CD4-positive, alpha-beta T cell treated with Interleukin-4 for 1 hour (primary cell): ENCODE measurements at regions not wholly inside any gene's neighbourhood (a gene's known extent, or its start where the extent isn't known, plus 50 kb on each side); places are given as distances from the start of the nearest gene placed in this dataset.

Source experiments
- DNase-seq, 2 donors: peaks; one replicate each; pipeline ENCODE4 v3.0.0-alpha.2; 2020 to 2022

DNA sequence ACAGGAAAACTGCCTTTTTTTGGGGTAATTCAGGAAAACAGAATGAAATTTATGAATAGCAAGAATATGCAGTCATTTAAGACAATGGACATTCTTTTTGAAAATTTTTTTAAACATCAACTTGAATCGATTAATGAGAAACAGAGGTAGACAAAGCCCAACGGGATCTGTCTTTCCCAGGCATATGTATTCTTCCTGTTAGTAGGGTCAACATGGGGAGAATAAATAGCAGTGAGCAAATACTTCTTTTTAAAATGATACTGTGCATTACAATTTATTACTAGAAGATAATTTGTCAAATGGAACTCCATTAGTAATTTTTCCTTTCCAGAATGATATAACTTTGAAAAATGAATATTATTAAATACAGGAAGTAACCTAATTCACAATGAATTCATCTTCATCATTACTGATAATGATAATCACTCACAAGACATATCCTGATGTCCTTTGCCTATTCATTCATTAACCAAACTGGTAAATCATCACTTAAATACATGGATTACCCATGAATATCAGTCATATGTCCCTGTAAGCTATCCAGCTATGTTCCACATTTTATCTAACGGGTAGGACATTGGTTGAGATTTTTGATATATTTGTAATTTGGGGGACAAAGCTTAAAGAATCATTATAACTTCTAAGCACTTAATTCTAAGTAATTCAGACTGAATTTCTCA, 209.2 kb upstream of the CDIN1 start:
- DNase-seq = no peak

DNA sequence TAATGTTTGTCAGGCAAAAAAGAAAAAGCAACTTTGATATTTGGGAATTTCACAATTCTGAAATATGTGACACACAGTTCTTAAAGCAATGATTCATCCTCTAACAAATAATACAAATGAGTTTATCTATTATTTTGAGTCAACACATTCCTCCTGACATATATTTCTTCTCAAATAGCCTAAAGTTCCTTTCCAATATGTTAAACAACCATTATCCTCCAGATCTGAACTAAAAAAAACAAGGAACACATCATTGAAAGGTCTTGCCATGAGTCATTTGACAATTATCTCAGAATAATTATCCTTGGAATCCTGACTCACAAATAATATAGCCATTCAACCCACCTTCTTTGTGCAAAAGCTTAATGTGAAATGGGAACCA, 208.7 kb upstream of the CDIN1 start:
- DNase-seq = no peak

DNA sequence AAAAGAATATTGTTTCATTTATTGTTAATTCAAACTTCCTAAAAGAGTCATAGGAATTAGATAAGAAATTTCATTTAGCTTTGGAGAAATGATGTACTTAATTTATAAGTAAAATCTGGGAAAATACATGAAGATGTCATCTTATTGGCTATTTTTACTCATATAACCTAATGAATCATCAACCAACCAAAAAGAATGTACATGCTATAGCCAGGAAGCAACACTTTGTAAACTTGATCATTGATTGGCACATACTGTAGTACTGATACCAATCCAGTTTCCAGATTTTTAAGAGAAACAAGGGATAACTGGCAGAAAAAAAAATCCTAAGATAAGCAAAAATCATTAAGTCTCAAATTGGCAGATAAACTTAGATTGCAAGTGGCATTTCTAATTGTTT, 207.9 kb upstream of the CDIN1 start:
- no peak for DNase-seq

DNA sequence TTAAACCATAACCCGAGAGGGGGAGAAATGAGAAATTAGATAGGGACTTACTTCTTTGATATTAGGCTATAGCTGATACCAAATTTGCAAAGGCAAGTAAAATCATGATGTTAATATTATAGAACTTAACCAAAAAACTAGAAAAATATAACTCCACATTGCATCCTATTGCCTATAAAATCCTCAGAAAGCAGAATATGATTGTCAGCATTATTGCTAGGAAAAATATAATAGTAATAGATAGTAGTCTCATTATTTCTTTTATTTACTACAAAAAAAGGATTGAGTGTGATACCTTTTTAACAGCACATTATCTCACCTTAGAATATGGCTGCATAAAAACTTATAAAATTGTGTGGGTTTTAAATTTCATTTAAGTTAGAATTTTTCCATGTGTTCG, 206.5 kb upstream of the CDIN1 start:
- no peak for DNase-seq

DNA sequence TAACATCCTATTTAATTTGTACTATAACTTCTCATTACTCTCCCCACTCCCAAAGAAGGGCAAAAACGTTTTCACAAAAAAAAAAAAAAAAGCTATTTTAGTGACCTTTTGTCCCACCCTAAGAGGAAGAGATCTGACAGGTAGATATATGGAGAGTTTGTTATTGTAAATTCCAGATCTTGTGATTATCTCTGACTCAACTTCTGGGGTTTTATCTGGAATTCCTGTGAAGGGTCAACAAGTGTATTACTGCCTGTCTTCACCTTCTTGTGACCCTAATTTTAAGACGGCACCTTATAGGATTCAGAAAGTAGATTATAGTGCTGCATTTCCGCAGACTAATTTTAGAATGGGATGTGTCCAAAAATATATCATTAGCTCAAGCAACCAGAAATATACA, 205.9 kb upstream of the CDIN1 start:
- DNase-seq = no peak

DNA sequence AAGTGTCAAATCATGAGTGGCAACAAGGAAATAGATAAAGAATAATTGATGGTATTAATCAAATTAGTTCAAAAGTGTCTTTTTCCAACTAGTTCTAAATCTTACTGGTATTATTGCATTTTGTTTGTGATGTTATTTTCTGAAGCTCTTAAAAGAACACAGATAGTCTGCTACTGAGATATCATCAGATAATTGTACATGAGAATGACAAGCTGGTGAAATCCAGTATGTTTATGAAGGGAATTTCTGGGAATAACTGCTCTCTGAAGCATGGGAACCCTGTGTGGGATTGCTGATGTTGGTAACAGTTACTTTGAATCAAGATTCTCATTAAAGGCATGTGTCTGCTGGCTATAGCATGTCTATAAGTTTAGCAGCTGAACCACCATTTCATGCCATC, 190.3 kb upstream of the CDIN1 start:
- no peak for DNase-seq

DNA sequence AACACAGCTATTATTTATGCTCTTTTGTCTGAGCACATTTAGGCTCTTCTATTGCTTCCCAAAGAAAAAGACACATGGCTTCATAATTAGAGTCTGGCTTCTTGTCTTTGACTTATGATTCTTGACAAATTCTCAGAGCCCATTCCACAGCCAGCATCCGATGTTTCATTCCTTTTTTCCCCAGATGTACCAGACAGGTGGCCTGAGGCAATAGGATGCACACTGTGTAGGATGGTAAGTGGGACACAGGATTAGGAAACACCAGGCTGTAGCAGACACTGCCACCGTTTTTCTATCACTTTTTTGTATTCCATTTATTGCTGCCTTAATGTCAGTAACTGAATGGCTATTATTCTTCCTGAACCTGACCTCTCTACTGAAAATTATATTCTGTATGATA, 188.9 kb upstream of the CDIN1 start:
- DNase-seq = no peak

DNA sequence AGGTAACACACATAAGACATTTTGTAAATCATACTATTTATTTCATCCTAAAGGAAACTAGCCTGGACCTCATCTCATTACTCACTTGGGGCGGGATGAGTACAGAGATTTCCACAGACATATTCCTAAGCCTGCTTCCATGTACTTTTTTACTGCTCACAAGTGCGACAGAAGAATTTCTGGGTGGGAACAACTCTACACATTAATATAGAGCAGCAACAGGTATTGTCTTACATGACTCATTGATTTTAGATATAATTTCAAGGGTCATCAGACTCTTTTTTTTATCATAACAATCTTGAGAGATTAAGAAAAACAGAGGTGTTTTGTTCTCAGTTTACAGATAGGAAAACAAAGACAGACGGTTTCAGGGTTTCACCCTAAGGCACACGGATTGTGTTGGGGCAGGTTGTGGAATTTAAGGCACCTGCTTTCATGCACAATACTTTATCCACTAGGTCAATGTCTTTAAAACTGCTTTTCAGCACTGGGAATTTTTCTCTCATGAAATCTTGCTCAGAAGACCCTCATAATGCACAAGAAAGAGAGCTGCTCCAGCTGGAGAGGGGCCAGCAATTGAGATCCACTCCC, 186.7 kb upstream of the CDIN1 start:
- DNase-seq = no peak

DNA sequence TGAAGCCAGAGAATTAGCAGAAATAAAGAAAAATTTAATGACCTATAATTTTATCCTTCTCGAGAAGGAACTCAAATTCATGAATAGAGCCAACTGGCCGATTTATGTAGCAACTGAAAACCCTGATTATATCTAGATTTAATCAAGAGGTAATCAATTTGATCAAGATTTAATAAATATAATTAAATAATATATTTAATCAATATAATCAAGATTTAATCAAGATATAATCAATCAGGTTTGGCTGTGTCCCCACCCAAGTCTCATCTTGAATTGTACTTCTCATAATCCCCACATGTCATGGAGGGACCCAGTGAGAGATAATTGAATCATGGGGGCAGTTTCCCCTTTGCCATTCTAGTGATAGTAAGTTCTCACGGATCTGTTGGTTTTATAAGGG, 181.2 kb upstream of the CDIN1 start:
- DNase-seq = no peak

DNA sequence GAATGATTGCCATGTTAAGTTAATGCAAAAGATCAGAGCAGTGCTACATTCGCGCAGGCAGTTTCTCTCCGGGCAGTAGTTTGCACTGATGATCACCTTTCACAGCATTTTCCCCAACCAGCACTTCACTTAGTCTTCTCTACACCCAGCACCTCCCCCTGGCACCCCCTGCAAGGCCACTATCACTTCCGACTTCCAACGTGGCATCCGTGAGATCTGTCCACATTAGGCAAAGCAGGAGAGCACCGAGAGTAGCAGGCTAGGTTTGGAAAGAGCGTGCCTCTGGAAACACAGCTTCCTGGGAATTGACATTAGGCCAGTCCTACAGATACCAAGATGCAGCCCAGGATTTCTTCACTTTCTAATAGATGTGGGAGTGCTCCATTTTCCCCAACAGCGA, 180.2 kb upstream of the CDIN1 start:
- DNase-seq = no peak

DNA sequence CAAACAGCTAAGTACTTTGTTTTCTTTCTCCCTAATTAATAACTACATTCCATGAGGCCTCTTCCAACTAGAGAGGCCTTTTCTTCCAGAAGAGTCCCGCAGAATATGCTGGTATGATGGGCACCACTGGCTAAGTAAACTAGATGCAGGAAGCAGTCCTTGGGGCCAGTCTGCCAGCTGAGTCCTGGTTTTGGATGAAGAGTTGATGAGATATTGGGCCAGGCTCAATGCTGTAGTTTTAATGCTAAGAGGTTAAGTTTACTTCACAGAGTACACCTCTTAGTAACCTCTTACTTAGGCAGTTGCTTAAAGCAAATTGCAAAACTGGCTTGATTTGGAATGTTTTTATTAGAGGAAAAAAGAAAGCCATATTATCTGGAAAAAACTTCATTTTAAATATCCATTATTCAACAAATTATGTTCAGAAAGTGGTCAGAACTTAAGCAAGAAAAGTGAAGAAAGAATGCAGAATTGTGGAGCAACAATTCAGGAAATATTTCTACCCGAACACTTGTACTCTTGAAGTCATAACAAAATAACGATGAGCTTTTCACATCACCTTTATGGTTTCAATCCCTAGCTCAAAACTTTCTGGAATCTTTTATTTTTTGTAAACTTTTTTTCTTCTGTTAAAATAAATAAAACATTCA, 178.4 kb upstream of the CDIN1 start:
- DNase-seq = no peak

DNA sequence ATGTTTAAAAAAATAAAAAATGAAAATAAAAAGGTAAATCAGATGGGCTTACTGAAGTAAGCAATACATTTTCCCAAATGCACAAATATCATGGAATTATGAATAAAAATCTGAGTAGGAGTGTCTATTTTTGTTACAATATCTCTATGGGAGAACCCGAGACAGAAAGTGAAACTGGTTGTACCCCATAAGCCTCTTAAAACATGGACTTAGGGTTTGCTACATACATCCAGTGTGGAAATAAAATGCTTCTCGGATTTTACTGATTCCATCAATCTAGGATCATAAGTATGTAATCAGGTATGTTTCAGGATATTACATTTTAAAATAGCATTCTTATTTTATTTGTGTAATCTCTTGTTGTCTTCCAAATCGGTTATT, 177.8 kb upstream of the CDIN1 start:
- DNase-seq = no peak

DNA sequence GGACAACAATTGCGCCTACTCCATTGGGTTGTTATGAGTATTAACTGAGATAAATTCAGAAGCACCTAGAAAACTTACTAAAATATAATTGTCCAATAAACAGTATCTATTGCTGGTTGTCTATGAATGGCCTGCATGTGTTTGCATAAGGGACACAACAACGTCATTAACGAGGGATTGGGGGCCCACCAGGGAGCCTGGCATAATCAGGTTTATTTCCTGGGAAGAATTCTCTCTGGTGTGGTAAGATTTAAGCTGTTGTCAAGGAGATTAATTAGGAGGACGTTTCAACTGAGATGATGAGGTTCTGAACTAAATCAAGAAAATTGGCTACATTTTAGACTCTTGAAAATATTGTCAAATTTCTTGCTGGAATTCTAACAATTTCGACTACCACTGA, 176.1 kb upstream of the CDIN1 start:
- no peak for DNase-seq

DNA sequence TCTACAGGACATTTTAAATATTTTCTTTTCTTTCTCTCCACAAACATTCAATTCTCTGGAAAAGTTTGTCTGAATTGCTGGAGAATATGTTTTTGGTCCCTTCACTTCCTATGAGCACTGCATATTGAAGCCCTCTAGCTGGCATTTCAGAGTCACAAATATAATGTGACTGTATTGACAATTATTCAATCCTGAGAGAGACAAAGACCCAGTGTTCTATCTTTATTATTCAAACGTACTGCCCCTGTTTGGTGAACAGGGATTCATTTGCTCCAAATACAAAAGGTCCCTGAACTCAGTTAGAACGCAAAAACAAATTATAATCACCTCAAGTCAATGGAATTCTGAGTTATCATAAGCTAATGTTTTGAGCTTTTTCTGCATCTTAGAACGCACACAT, 173.1 kb upstream of the CDIN1 start:
- DNase-seq = no peak

DNA sequence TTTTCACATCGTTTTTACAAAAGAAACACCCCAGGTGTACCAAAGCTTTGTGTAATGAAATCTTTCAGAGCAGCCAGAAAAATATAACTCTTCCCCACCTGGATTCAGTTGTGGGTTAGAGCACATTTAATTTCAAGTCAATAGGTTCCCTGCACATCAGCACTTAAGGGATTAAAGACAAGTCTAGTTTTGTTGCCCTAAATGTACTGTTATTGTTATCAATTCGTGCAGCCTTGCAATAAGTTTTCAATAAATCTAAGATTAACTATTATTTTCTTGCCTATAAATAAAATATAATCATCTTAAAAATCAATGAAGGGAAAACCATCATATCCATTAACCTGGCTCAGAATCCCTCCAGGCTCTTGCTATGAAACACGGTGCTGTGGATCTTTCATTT, 172.5 kb upstream of the CDIN1 start:
- DNase-seq = no peak

DNA sequence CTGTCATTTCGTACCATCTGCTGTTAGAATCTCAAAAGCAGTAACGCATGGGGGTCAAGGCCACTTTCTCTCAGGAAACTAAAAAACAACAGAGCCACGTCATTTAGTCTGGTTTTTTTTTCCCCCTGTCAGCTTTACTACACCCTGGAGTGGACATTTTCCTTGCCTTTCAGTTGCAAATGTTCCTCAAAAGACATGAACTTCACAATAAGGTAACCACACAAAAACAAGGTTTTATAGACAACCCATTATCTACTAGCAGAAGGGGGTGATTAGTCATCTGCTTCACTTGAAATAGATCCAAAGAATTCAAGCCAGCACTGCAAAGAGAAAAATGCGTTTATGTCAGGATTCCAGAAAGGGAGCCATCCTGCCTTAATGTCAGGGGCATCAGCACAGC, 171.8 kb upstream of the CDIN1 start:
- no peak for DNase-seq

DNA sequence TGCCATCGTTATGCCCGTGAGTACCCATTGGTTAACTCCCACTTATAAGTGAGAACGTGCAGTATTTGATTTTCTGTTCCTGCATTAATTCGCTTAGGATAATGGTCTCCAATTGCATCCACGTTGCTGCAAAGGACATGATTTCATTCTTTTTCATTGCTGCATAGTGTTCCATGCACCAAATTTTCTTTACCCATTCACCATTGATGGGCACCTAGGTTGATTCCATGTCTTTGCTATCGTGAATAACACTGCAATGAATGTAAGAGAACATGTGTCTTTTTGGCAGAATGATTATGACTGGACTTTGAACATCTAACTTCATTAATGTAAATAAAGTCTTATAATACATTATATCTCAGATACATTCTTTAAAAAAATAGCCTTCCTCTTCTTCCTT, 169.6 kb upstream of the CDIN1 start:
- no peak for DNase-seq

DNA sequence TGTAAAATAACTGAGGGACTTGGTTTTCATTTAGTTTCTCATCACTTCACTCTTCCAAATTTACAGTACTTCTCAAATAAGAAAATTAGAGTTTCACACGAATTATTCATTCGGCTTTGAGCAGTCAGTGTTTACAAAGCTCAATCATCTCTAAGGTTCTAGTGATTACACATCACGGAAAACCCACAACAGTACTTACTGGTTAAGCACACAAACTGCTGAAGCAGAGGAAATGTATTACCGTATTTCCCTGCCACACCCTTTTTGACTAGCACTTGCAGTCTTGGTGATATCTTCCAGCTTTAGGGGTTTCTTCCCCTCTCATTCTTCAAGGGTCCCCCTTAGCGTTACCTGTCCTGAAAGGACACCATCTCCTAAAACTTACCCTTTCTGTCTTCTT, 164.8 kb upstream of the CDIN1 start:
- DNase-seq = no peak

DNA sequence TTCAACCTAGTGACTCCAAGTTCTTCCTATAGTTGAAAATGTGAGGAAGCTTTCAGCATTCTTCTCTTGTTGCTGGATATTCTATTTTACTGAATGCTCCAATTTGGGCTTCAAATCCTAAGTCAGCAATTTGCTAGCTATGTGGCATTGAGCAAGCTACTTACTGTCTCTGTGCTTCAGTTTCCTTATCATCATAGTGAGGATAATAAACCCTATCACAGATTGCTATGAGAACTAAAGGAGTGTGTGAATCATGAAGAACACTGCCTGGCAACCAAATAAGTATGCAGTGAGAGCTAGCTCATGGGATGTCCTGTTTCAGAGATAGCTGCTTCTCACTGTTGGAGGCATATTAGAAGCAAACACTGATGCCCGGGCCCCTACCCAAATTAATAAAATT, 163.8 kb upstream of the CDIN1 start:
- no peak for DNase-seq

DNA sequence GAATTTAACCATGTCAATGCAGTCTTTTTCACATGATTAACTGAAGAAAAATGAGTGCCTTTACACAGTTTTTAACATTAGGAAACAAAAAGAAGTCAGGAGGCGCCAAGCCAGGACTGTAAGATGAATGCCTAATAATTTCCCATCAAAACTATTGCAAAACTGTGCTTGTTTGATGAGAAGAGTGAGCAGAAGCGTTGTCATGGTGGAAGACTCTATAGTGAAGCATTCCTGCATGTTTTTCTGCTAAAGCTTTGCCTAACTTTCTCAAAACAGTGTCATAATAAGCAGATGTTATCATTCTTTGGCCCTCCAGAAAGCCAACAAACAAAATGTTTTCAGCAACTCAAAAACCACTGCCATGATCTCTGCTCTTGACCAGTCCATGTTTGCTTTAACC, 156.8 kb upstream of the CDIN1 start:
- DNase-seq = no peak

DNA sequence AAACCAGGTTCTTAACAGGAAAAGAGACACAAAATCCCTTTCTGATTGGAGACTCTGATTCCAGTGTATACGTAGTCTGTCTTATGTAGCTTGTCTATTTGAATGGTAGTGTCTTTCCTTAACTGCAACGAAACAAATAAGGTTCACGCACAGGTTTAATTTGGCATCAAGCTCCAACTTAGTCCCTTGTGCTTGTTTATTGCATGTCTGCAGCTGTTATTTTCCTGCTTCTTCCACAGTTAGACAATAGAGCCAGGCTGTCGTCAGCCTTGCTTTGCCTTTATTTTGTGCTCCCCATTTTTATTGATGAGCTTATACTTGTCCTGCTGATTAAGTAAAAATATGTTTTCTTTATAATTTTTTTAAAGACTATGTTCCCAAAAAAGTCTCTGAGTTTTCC, 152.7 kb upstream of the CDIN1 start:
- DNase-seq = no peak

DNA sequence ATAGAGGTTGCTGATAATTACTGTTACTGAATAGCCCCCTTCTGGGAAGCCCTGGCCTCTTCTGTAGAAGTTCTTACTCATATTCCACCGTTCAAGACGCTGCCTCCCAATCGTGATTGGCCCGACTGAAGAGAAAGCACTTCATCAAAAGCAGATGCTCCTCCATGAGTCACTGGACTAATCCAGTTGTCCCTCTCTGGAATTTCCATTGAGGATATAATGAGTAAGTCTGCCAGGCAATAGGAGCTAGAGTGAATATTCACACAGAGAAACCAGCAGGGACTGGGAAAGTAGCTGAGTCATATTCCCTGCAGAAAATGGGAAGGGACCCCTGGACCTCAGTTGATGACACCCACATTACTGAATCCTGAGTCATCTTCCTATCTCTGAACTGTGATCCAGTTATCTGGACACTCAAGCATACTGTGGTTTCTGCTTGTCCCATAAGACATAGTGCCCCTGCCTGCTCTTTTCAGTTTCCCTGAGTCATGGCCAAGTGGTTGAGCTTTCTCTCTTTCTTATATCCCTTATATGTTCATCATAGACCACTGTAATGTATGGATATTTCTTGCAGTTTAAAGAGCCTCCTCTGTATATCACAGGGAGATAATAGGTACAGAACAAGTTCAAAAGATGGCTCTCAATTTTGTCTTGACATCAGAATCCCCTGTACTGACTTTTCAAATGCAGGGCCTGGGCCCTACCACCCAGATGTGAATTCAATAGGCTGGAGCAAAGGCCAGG, 151.2 kb upstream of the CDIN1 start:
- DNase-seq = no peak

DNA sequence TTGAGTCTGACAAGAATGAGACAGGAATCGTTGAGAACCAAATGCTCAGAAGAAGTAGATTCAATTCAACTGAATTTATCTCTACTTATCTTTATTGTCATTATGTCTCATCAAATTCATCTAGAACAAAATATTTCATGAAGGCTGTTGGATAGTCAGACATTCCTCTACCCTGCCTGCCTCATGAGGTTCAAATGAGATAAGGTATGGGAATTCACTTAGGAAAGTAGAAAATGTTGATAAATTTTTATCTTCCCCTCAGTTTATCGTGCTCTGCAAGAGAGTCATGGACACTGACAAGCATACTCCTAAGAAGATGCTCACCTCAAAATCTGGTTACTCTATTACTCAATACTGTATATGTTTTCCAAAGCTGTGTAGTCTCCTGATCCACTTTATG, 149.7 kb upstream of the CDIN1 start:
- no peak for DNase-seq

DNA sequence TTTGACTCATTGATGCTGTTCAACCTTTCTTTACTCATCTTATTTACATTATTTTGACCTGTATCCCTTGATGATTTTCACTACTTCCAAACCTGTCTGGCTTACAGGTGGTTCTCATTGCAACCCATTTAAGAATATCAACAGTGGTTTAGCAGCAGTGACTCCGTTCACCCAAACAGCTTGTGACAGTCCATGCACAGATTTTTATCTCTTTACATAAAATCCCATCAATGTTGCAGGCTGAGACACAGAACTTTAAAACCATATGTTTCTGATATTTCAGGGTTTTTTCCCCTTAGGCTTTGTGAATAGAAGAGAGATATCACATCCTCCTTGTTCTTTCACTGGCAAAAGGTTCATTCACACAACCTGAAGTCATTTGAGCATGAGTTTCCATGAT, 149.1 kb upstream of the CDIN1 start:
- DNase-seq = no peak
